HCT116 (cell line): ENCODE measurements at regions not wholly inside any gene's neighbourhood (a gene's known extent, or its start where the extent isn't known, plus 50 kb on each side); places are given as distances from the start of the nearest gene placed in this dataset.

Experiments
- ATAC-seq: fragments of 200-7000 bp; cut with Tn5 transposase; 2 replicates; pipeline ENCODE4 v1.9.1; 2020; ENCODE audit warnings: mild to moderate bottlenecking, moderate library complexity
- BruUV-seq: library from RNA; stranded (reverse); fragments of 400-500 nt; replicated peaks from 2 replicates; lab custom pipeline; 2021; lab: Mats Ljungman, UMichigan
- CTCF ChIA-PET: fragments of 300-600 bp; sonication (Branson Sonifier 250); formaldehyde crosslinking; loops from one replicate; lab custom pipeline; 2021; ENCODE audit warnings: antibody characterized with exemption; lab: Charles Lee
- POLR2A ChIA-PET: fragments of 300-600, 350-600 bp; sonication (Branson Sonifier 250); formaldehyde crosslinking; loops from one replicate; lab custom pipeline; 2021; ENCODE audit warnings: antibody characterized with exemption; lab: Charles Lee
- RAD21 ChIA-PET, 2 experiments: fragments of 300-600 bp; sonication (Branson Sonifier 250); formaldehyde crosslinking; loops; one replicate each; lab custom pipeline; 2023; ENCODE audit warnings: low total read pairs in 2 of 2; ENCODE audit not compliant: uncharacterized antibody in 2 of 2, unreplicated experiment in 2 of 2, low non-redundant PET in 1 of 2; lab: Charles Lee
- DNase-seq: peaks from one replicate; pipeline ENCODE4 v3.0.0-alpha.2; 2010; ENCODE audit warnings: low read depth, low spot score
- H2AFZ ChIP-seq: fragments of 200-600 bp; shearing (Covaris generic), sonication (generic); 2 replicates; pipeline ENCODE4 v1.6.1; 2017; ENCODE audit warnings: low read depth, mixed run types, mixed read lengths, antibody characterized with exemption, low read length; ENCODE audit not compliant: poor library complexity, severe bottlenecking
- H3K27ac ChIP-seq: 2 replicates; pipeline ENCODE4 v1.5.1; 2012; ENCODE audit warnings: low read depth, low read length
- H3K27me3 ChIP-seq: fragments of 200-600 bp; sonication (generic); 2 replicates; pipeline ENCODE4 v1.6.1; 2016; ENCODE audit warnings: mixed run types, low read length, mixed read lengths; ENCODE audit not compliant: insufficient read depth
- H3K36me3 ChIP-seq, 2 experiments: fragments of 200-500 bp in 1 of 2; fragments of 200-600 bp in 1 of 2; sonication (Bioruptor generic) in 1 of 2; sonication (generic) in 1 of 2; 2 replicates each; pipeline versions ENCODE4 v1.5.1 to v1.6.1; 2014 to 2016; ENCODE audit warnings: low read length in 2 of 2, inconsistent platforms in 1 of 2, mixed read lengths in 1 of 2, mixed run types in 1 of 2; ENCODE audit not compliant: insufficient read depth in 2 of 2, control insufficient read depth in 1 of 2
- H3K4me1 ChIP-seq, 2 experiments: fragments of 200-600 bp in 1 of 2; sonication (generic) in 1 of 2; 2 replicates each; pipeline versions ENCODE4 v1.5.1 to v1.6.1; 2012 to 2017; ENCODE audit warnings: low read length in 2 of 2, inconsistent platforms in 1 of 2, mild to moderate bottlenecking in 1 of 2, mixed read lengths in 1 of 2, mixed run types in 1 of 2, moderate library complexity in 1 of 2; ENCODE audit not compliant: insufficient read depth in 2 of 2, control insufficient read depth in 1 of 2
- H3K4me2 ChIP-seq: fragments of 200-600 bp; sonication (generic); 2 replicates; pipeline ENCODE4 v1.6.1; 2017; ENCODE audit warnings: mixed run types, low read length, mixed read lengths
- H3K4me3 ChIP-seq, 2 experiments: fragments of 200-600 bp in 1 of 2; sonication (generic) in 1 of 2; replicated peaks in 1 of 2; 2 replicates each; pipeline ENCODE4 v1.5.1; 2011 to 2016; ENCODE audit warnings: low read length in 2 of 2, control low read depth in 1 of 2, low read depth in 1 of 2, mild to moderate bottlenecking in 1 of 2, mixed read lengths in 1 of 2, mixed run types in 1 of 2
- H3K79me2 ChIP-seq: fragments of 200-600 bp; sonication (generic); 2 replicates; pipeline ENCODE4 v1.6.1; 2017; ENCODE audit warnings: mild to moderate bottlenecking, mixed run types, low read length, moderate library complexity, mixed read lengths; ENCODE audit not compliant: insufficient read depth
- H3K9ac ChIP-seq: fragments of 200-600 bp; sonication (generic); 2 replicates; pipeline ENCODE4 v1.6.1; 2016; ENCODE audit warnings: low read length, mixed read lengths
- H3K9me2 ChIP-seq: fragments of 200-600 bp; sonication (generic), shearing (Covaris generic); 2 replicates; pipeline ENCODE4 v1.6.1; 2017; ENCODE audit warnings: mixed run types, mild to moderate bottlenecking, moderate library complexity; ENCODE audit not compliant: insufficient read depth
- H3K9me3 ChIP-seq, 2 experiments: fragments of 200-500 bp in 1 of 2; fragments of 200-600 bp in 1 of 2; sonication (Bioruptor generic) in 1 of 2; sonication (generic) in 1 of 2; 2 replicates each; pipeline ENCODE4 v1.6.1; 2014 to 2017; ENCODE audit warnings: low read length in 2 of 2, mixed read lengths in 2 of 2, inconsistent platforms in 1 of 2, low read depth in 1 of 2, mild to moderate bottlenecking in 1 of 2, mixed run types in 1 of 2, moderate library complexity in 1 of 2; ENCODE audit not compliant: control insufficient read depth in 1 of 2, insufficient read depth in 1 of 2
- H4K20me1 ChIP-seq: fragments of 200-600 bp; sonication (generic), shearing (Covaris generic); 2 replicates; pipeline ENCODE4 v1.6.1; 2017; ENCODE audit warnings: mixed run types, mild to moderate bottlenecking, moderate library complexity; ENCODE audit not compliant: insufficient read depth
- CEBPB ChIP-seq: IDR thresholded peaks from 2 replicates; pipeline ENCODE4 v1.6.1; 2012; ENCODE audit warnings: low read depth
- CTCF ChIP-seq, 3 experiments: fragments of 200-600 bp in 1 of 3; sonication (generic) in 1 of 3; IDR thresholded peaks in 2 of 3; conservative IDR thresholded peaks in 1 of 3; 2 replicates each; pipeline ENCODE4 v1.5.1; 2012 to 2017; ENCODE audit warnings: low read depth in 2 of 3, low read length in 2 of 3, antibody characterized with exemption in 1 of 3, borderline replicate concordance in 1 of 3, control low read depth in 1 of 3, mild to moderate bottlenecking in 1 of 3, mixed read lengths in 1 of 3, mixed run types in 1 of 3, moderate library complexity in 1 of 3; ENCODE audit not compliant: insufficient read depth in 1 of 3
- EZH2phosphoT487 ChIP-seq: fragments of 200-600 bp; IDR thresholded peaks from 2 replicates; pipeline ENCODE4 v1.6.1; 2018; ENCODE audit warnings: antibody characterized with exemption, borderline replicate concordance
- JUND ChIP-seq: IDR thresholded peaks from 2 replicates; pipeline ENCODE4 v1.6.1; 2012
- MAX ChIP-seq: IDR thresholded peaks from 2 replicates; pipeline ENCODE4 v1.6.1; 2012
- RAD21 ChIP-seq: IDR thresholded peaks from 2 replicates; pipeline ENCODE4 v1.6.1; 2012; ENCODE audit warnings: low read depth, mild to moderate bottlenecking
- SIN3A ChIP-seq: IDR thresholded peaks from 2 replicates; pipeline ENCODE4 v1.6.1; 2012; ENCODE audit warnings: low read depth
- SP1 ChIP-seq: IDR thresholded peaks from 2 replicates; pipeline ENCODE4 v1.6.1; 2012; ENCODE audit warnings: low read depth
- SRF ChIP-seq: IDR thresholded peaks from 2 replicates; pipeline ENCODE4 v1.6.1; 2012; ENCODE audit warnings: low read depth
- YY1 ChIP-seq: IDR thresholded peaks from 2 replicates; pipeline ENCODE4 v1.6.1; 2011; ENCODE audit warnings: low read length, low read depth, moderate library complexity, mild to moderate bottlenecking; ENCODE audit not compliant: insufficient replicate concordance; ENCODE audit errors: extremely low read depth
- ZNF274 ChIP-seq: fragments of 200-500 bp; sonication (Bioruptor generic); IDR thresholded peaks from 2 replicates; pipeline ENCODE4 v1.6.1; 2014; ENCODE audit warnings: mild to moderate bottlenecking, low read depth, low read length, inconsistent platforms
- intact Hi-C: fragments of 100-400 bp; cut with micrococcal nuclease; formaldehyde crosslinking; loops from 2 replicates; pipeline ENCODE4 v1.10.0; 2022
- TF ChIP-seq, protein P1 (sequence below): IDR thresholded peaks from 2 replicates; pipeline ENCODE4 v1.6.1; 2012

DNA sequence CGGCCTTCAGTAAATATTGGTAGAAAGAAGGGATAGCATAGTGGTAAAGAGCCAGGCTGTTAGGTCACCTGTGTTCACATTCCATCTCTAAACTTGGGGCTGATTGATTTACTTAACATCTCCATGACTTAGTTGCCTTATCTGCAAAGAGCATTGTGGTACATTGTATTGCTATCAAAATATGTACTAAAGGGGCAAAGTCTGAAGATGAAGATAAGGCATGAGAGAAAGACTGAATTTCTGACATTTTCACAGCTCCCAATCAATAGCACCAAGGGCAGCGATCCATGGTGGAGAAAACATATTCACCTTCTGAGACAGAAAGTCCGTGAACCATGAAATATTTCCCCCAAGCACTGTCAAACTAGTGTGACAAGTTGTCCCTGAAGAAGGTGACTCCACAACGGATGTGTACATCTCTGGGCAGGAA, 223.3 kb upstream of the STXBP5 start:
- RAD21 ChIA-PET: no interaction called here
- CTCF ChIA-PET: no interaction called here
- intact Hi-C loops: no loop called here
- H3K27me3 ChIP-seq: no peaks in the 10 kb centered on the region
- BruUV-seq: no TSS peak
- 0 out of 2 replicates have a peak, but pooled peaks cover 2% of the 10 kb centered on the region for H3K9me2 ChIP-seq
- H3K9ac ChIP-seq: no peak overlapping the region
- no peaks in the 10 kb centered on the region for H3K79me2 ChIP-seq
- ATAC-seq (no peak), DNase-seq (no peak)
- no peaks in the 10 kb centered on the region for H4K20me1 ChIP-seq
- no peak overlapping the region for H2AFZ ChIP-seq
- H3K36me3 ChIP-seq: no peaks in the 10 kb centered on the region
- H3K4me1 ChIP-seq: peaks cover 0 to 3% of the 10 kb centered on the region in 2 experiments; a peak in 1 of 4 replicates
- H3K4me2 ChIP-seq: no peak overlapping the region
- H3K9me3 ChIP-seq: no peaks in the 10 kb centered on the region
- H3K4me3 ChIP-seq: no peak overlapping the region
- no peak for TF ChIP-seq ZNF274
- no peak for TF ChIP-seq SRF
- TF ChIP-seq RAD21: no peak
- TF ChIP-seq CTCF (IDR thresholded peaks at IDR 0.05 in 2 of 3, conservative IDR thresholded peaks at IDR 0.05 in 1 of 3; ENCODE audit: borderline replicate concordance in 1 of 3, insufficient read depth in 1 of 3, low read depth in 2 of 3, low read length in 2 of 3): no peak
- TF ChIP-seq CEBPB: no peak
- no peak for TF ChIP-seq SIN3A
- no peak for TF ChIP-seq EZH2phosphoT487
- TF ChIP-seq SP1: no peak
- TF ChIP-seq, protein P1, sequence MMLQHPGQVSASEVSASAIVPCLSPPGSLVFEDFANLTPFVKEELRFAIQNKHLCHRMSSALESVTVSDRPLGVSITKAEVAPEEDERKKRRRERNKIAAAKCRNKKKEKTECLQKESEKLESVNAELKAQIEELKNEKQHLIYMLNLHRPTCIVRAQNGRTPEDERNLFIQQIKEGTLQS: no peak
- no peak for TF ChIP-seq JUND
- TF ChIP-seq MAX: no peak
- no peak for TF ChIP-seq YY1
- POLR2A ChIA-PET: no interaction called here
- H3K27ac ChIP-seq: no peak overlapping the region
